Motor neuron (in vitro differentiated cells): ENCODE measurements at regions not wholly inside any gene's neighbourhood (a gene's known extent, or its start where the extent isn't known, plus 50 kb on each side); places are given as distances from the start of the nearest gene placed in this dataset.

Experiments used
- ATAC-seq, 8 experiments: fragments of 200-7000 bp; cut with Tn5 transposase; replicated peaks in 6 of 8; 2 replicates each; pipeline ENCODE4 v1.8.0; 2021; ENCODE audit warnings: mild to moderate bottlenecking in 8 of 8, moderate library complexity in 8 of 8
- H3K27ac ChIP-seq, 2 donors: fragments of 250-450 bp; sonication (Bioruptor Pico); 2 replicates each; pipeline ENCODE4 v1.9.0; 2021; ENCODE audit warnings: antibody characterized with exemption in 2 of 2, mild to moderate bottlenecking in 2 of 2, moderate library complexity in 1 of 2
- H3K4me1 ChIP-seq, 2 donors: fragments of 250-450 bp; sonication (Bioruptor Pico); replicated peaks in 1 of 2; 2 replicates each; pipeline ENCODE4 v1.6.1; 2021; ENCODE audit warnings: antibody characterized with exemption in 2 of 2, mild to moderate bottlenecking in 2 of 2, moderate library complexity in 1 of 2
- H3K4me3 ChIP-seq, 5 donors: fragments of 250-450 bp; sonication (Bioruptor Pico); 2 replicates each; pipeline ENCODE4 v1.9.0; 2021; ENCODE audit warnings: antibody characterized with exemption in 5 of 5, mild to moderate bottlenecking in 5 of 5, moderate library complexity in 4 of 5
- WGBS, 10 experiments: fragments of 450-650 bp; shearing (Covaris generic); methylation state at CpG; one replicate each; pipeline ENCODE4 v1.0.0; 2022; 5-methylcytosine and 5-hydroxymethylcytosine counted together
- in situ Hi-C, 9 experiments: fragments of 400-800 bp; cut with MboI; loops; one replicate each; pipeline ENCODE4 v1.15.0; 2021; ENCODE audit warnings: low sequenced_read_pairs in 9 of 9, low pct_unique_long_range_greater_than_20kb in 2 of 9; ENCODE audit not compliant: unreplicated experiment in 9 of 9

GRCh38 chr3:110710603-110711002 lies 361.0 kb upstream of the NECTIN3 start:
- Histone ChIP-seq H3K4me3 (no peak overlapping the region), H3K4me1 (no peaks in the 10 kb centered on the region), H3K27ac (no peak overlapping the region)
- WGBS, 10 experiments: 89 to 100% (median 100%) methylated on average over 1 of the region's 1 CpG; no CpG with 5 or more reads in 4 of the 10 experiments
- ATAC-seq: no peak
- in situ Hi-C loops: no loop called here

- H3K4me3 ChIP-seq: no peak overlapping the region
- 80 to 100% (median 95%) methylated on average over 1 of the region's 1 CpG; no CpG with 5 or more reads in 6 of the 10 experiments for WGBS, 10 experiments
- H3K27ac ChIP-seq: no peak overlapping the region
- no peaks in the 10 kb centered on the region for H3K4me1 ChIP-seq
- ATAC-seq: no peak
- in situ Hi-C loops: no loop called here
Observed at GRCh38 chr3:110711130-110711832, 360.3 kb upstream of the NECTIN3 start.

GRCh38 chr3:110711851-110712516 lies 359.6 kb upstream of the NECTIN3 start:
- H3K4me3 ChIP-seq: no peak overlapping the region
- peak in 3 of 8 experiments; percentile 71 to 87 (median 75) for ATAC-seq
- in situ Hi-C loops: no loop called here
- H3K4me1 ChIP-seq: no peaks in the 10 kb centered on the region
- H3K27ac ChIP-seq: no peak overlapping the region
- WGBS, 10 experiments: 0 to 100% (median 69%) methylated on average over 1 to 2 of the region's 2 CpGs; no CpG with 5 or more reads in 3 of the 10 experiments

- WGBS, 10 experiments: 44 to 94% (median 89%) methylated on average over 2 of the region's 2 CpGs; no CpG with 5 or more reads in 1 of the 10 experiments
- Histone ChIP-seq H3K4me1 (no peaks in the 10 kb centered on the region), H3K27ac (no peak overlapping the region), H3K4me3 (no peak overlapping the region)
- ATAC-seq: no peak
- in situ Hi-C loops: no loop called here
Observed at GRCh38 chr3:110727056-110727455, 344.6 kb upstream of the NECTIN3 start.

GRCh38 chr3:110731148-110731547 lies 340.5 kb upstream of the NECTIN3 start:
- 83 to 100% (median 100%) methylated on average over 1 of the region's 1 CpG; no CpG with 5 or more reads in 4 of the 10 experiments for WGBS, 10 experiments
- no peak for ATAC-seq
- Histone ChIP-seq H3K4me1 (no peaks in the 10 kb centered on the region), H3K4me3 (no peak overlapping the region), H3K27ac (no peak overlapping the region)
- in situ Hi-C loops: no loop called here

- H3K4me3 ChIP-seq: no peak overlapping the region
- in situ Hi-C loops: no loop called here
- H3K4me1 ChIP-seq: no peaks in the 10 kb centered on the region
- WGBS, 10 experiments: 43 to 92% (median 67%) methylated on average over 2 to 4 of the region's 4 CpGs
- ATAC-seq: no peak
- H3K27ac ChIP-seq: no peak overlapping the region
Observed at GRCh38 chr3:110732420-110732819, 339.2 kb upstream of the NECTIN3 start.

- 58 to 100% (median 83%) methylated on average over 1 to 3 of the region's 3 CpGs; no CpG with 5 or more reads in 3 of the 10 experiments for WGBS, 10 experiments
Observed at GRCh38 chr3:110733045-110733444, 338.6 kb upstream of the NECTIN3 start.

GRCh38 chr3:110734524-110734923 lies 337.1 kb upstream of the NECTIN3 start:
- no peak for ATAC-seq
- 40 to 100% (median 89%) methylated on average over 1 to 5 of the region's 5 CpGs; no CpG with 5 or more reads in 3 of the 10 experiments for WGBS, 10 experiments

More at GRCh38 chr3:110733045-110733444, 338.6 kb upstream of the NECTIN3 start:
- in situ Hi-C loops: no loop called here
- H3K4me3 ChIP-seq: no peak overlapping the region
- H3K4me1 ChIP-seq: no peaks in the 10 kb centered on the region
- H3K27ac ChIP-seq: no peak overlapping the region
- ATAC-seq: no peak

GRCh38 chr3:110736332-110736731 lies 335.3 kb upstream of the NECTIN3 start:
- no peak for ATAC-seq
- Histone ChIP-seq H3K4me1 (no peaks in the 10 kb centered on the region), H3K4me3 (no peak overlapping the region), H3K27ac (no peak overlapping the region)
- in situ Hi-C loops: no loop called here
- WGBS, 10 experiments: 25 to 100% (median 81%) methylated on average over 1 of the region's 1 CpG; no CpG with 5 or more reads in 2 of the 10 experiments

More at GRCh38 chr3:110734524-110734923, 337.1 kb upstream of the NECTIN3 start:
- Histone ChIP-seq H3K27ac (no peak overlapping the region), H3K4me1 (no peaks in the 10 kb centered on the region), H3K4me3 (no peak overlapping the region)
- in situ Hi-C loops: no loop called here

- in situ Hi-C loops: no loop called here
- no peak overlapping the region for H3K27ac ChIP-seq
- H3K4me1 ChIP-seq: no peaks in the 10 kb centered on the region
- 57 to 100% (median 100%) methylated on average over 1 of the region's 1 CpG; no CpG with 5 or more reads in 4 of the 10 experiments for WGBS, 10 experiments
- no peak for ATAC-seq
- no peak overlapping the region for H3K4me3 ChIP-seq
Observed at GRCh38 chr3:110738531-110738930, 333.1 kb upstream of the NECTIN3 start.

GRCh38 chr3:110741891-110742290 lies 329.7 kb upstream of the NECTIN3 start:
- in situ Hi-C loops: no loop called here
- 17 to 100% (median 100%) methylated on average over 1 to 2 of the region's 3 CpGs; no CpG with 5 or more reads in 3 of the 10 experiments for WGBS, 10 experiments
- H3K4me3 ChIP-seq: no peak overlapping the region
- no peaks in the 10 kb centered on the region for H3K4me1 ChIP-seq
- ATAC-seq: no peak
- no peak overlapping the region for H3K27ac ChIP-seq

- Histone ChIP-seq H3K27ac (no peak overlapping the region), H3K4me3 (no peak overlapping the region), H3K4me1 (no peaks in the 10 kb centered on the region)
- in situ Hi-C loops: no loop called here
- 13 to 90% (median 40%) methylated on average over 1 of the region's 1 CpG; no CpG with 5 or more reads in 2 of the 10 experiments for WGBS, 10 experiments
- ATAC-seq: no peak
Observed at GRCh38 chr3:110743202-110743601, 328.4 kb upstream of the NECTIN3 start.

GRCh38 chr3:110743984-110744383 lies 327.6 kb upstream of the NECTIN3 start:
- Histone ChIP-seq H3K27ac (no peak overlapping the region), H3K4me3 (no peak overlapping the region), H3K4me1 (no peaks in the 10 kb centered on the region)
- ATAC-seq: no peak
- in situ Hi-C loops: no loop called here
